ENCODE measurements at regions not wholly inside any gene's neighbourhood (a gene's known extent, or its start where the extent isn't known, plus 50 kb on each side); places are given as distances from the start of the nearest gene placed in this dataset.
"Not testable (repeated sequence)": the region's sequence is repeated elsewhere in the genome, so short reads cannot be mapped to it uniquely, and the experiment has no call there.

DNA sequence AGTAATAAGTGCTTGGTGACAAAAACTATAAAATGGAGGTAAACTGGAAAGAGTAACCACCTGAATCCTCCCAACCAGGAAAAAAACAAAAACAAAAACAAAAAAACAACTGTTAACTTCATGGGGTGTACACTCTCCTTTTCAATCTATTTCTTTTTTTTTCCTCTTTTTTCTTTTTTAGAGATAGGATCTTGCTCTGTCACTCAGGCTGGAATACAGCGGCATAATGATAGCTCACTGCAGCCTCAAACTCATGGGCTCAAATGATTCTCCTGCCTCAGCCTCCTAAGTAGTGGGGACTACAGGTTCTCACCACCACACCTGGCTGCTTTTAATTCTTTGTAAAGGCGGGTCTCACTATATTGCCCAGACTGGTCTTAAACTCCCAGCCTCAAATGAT, 76.8 kb downstream of the PHLDA1 start:
- no peaks in the 10 kb centered on the region for H3K4me1 ChIP-seq (ENCODE audit: control insufficient read depth, insufficient read depth, low read length)
- no peak overlapping the region for H3K4me3 ChIP-seq (ENCODE audit: low read length)
- no peak overlapping the region for H3K27ac ChIP-seq (ENCODE audit: low read depth, low read length)
- no peak overlapping the region for H3K9ac ChIP-seq (ENCODE audit: low read length)
- no peaks in the 10 kb centered on the region for H3K27me3 ChIP-seq (ENCODE audit: control insufficient read depth, insufficient read depth, low read length)
- H3K36me3 ChIP-seq (ENCODE audit: control insufficient read depth, insufficient read depth, low read length): no peaks in the 10 kb centered on the region

DNA sequence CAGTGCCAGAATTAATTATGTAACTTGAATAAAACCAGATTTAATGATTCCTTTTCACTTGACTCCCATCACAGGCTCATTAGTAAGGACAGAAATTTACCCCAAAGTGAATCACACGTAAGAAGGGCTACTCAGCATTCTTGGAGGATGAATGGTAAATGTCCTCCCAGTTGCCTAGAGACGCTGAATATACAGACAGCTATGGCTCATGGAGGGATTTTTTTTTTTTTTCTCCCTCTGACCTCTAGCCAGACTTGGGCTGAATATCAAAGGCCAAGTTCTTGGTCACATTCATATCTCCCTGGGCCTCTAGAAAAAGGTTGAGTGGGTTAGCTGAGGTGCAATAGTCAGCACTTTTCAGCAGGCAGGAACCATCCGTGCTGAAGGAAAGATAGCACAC, 77.5 kb downstream of the PHLDA1 start:
- Histone ChIP-seq H3K27ac (ENCODE audit: low read depth, low read length) (no peak overlapping the region), H3K4me1 (ENCODE audit: control insufficient read depth, insufficient read depth, low read length) (no peaks in the 10 kb centered on the region), H3K4me3 (ENCODE audit: low read length) (no peak overlapping the region), H3K36me3 (ENCODE audit: control insufficient read depth, insufficient read depth, low read length) (no peaks in the 10 kb centered on the region), H3K9ac (ENCODE audit: low read length) (no peak overlapping the region), H3K27me3 (ENCODE audit: control insufficient read depth, insufficient read depth, low read length) (no peaks in the 10 kb centered on the region)

DNA sequence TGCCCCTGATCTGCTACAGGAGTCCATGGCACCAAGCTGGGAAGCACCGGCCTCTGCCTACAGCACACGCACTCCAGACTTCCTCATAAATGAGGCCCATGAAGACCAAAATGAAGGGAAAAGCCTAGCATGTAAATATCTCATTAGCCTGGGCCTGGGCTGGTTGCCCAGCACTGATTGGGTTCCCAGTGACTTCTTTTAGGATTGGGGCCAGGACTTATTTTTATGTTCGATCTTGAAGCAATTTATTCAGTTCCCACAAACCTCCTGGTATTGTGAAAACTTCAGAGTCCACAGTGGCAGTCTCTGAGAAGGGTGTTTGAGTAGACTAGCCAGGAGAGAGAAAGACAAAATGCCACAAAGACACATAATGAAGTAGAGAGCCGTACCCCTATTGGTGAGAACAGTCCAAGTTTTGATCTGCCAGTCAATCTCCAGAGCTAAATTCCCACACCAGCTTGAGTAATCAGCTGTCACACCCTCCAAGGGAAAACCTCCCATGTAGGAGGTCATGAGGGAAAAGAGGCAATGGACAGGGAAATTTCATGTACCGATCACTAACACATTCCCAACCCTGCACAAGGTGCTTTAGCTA, 78.2 kb downstream of the PHLDA1 start:
- no peak overlapping the region for H3K4me3 ChIP-seq (ENCODE audit: low read length)
- H3K27ac ChIP-seq (ENCODE audit: low read depth, low read length): no peak overlapping the region
- no peaks in the 10 kb centered on the region for H3K27me3 ChIP-seq (ENCODE audit: control insufficient read depth, insufficient read depth, low read length)

DNA sequence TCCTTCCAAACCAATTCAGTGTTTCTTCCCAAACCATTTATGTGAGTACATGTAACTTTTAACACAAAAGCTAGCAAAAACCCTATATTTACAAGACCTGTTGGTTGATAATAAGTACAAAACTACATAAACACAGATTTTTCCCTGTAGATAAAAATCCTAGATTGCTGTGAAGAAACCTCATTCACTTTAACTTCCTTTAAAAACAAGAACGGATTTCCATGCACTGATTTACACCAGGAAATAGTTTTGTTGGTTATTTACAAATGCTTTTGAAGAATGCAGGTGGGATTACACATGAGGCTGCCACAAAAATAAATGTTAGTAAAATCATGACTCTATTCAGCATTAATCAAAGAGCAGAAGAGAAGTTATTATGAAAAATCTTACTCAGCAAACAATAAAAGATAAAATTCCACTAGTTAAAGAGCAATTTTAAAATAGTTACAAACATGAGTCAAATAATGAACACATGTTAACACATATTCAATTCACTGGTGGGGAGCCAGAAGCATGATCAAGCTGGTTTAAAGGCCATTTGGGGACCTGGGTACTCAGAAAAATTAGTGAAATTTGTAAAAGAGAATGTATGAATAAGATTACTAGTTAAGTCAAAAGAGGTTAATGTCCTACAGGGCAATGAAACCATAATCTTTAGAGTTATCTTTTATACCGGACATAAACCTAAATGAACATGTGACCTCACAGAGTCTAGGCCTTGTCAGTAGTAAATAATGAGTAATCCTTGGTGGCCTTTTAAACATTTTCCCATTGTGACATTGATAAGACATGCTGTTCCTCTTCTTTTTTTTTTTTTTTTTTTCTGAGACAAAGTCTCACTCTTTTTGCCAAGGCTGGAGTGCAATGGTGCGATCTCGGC, 79.9 kb downstream of the PHLDA1 start:
- no peaks in the 10 kb centered on the region for H3K4me1 ChIP-seq (ENCODE audit: control insufficient read depth, insufficient read depth, low read length)
- no peaks in the 10 kb centered on the region for H3K27me3 ChIP-seq (ENCODE audit: control insufficient read depth, insufficient read depth, low read length)
- H3K9ac ChIP-seq (ENCODE audit: low read length): no peak overlapping the region
- no peak overlapping the region for H3K4me3 ChIP-seq (ENCODE audit: low read length)
- H3K27ac ChIP-seq (ENCODE audit: low read depth, low read length): no peak overlapping the region
- H3K36me3 ChIP-seq (ENCODE audit: control insufficient read depth, insufficient read depth, low read length): no peaks in the 10 kb centered on the region

More for the DNA sequence above, 78.2 kb downstream of the PHLDA1 start:
- H3K36me3 ChIP-seq (ENCODE audit: control insufficient read depth, insufficient read depth, low read length): no peaks in the 10 kb centered on the region
- H3K4me1 ChIP-seq (ENCODE audit: control insufficient read depth, insufficient read depth, low read length): no peaks in the 10 kb centered on the region
- no peak overlapping the region for H3K9ac ChIP-seq (ENCODE audit: low read length)

DNA sequence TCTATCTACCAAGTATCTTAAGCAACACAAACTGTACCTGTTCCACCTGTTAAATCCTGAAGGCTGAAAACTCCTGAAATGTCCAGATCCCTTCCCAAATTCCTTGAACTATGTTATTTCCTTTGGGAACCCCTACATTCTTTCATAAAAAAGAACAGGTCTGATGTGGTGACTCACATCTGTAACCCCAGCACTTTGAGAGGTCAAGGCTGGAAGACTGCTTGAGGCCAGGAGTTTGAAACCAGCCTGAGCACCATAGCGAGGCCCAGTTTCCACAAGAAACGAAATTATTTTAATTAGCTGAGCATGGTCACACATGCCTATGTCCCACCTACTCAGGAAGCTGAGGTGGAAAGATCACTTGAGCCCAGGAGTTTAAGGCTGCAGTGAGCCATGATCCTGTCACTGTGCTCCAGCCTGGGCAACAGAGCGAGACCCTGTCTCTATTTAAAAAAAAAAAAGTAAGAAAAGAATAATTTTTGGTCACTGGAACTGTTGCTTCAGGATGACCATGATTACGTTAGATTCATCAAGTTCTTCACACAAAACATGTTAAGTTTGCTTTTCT, 84.3 kb downstream of the PHLDA1 start:
- no peaks in the 10 kb centered on the region for H3K27me3 ChIP-seq (ENCODE audit: control insufficient read depth, insufficient read depth, low read length)
- H3K9ac ChIP-seq (ENCODE audit: low read length): no peak overlapping the region
- H3K4me3 ChIP-seq (ENCODE audit: low read length): no peak overlapping the region
- no peak overlapping the region for H3K27ac ChIP-seq (ENCODE audit: low read depth, low read length)
- H3K4me1 ChIP-seq (ENCODE audit: control insufficient read depth, insufficient read depth, low read length): no peaks in the 10 kb centered on the region
- no peaks in the 10 kb centered on the region for H3K36me3 ChIP-seq (ENCODE audit: control insufficient read depth, insufficient read depth, low read length)

DNA sequence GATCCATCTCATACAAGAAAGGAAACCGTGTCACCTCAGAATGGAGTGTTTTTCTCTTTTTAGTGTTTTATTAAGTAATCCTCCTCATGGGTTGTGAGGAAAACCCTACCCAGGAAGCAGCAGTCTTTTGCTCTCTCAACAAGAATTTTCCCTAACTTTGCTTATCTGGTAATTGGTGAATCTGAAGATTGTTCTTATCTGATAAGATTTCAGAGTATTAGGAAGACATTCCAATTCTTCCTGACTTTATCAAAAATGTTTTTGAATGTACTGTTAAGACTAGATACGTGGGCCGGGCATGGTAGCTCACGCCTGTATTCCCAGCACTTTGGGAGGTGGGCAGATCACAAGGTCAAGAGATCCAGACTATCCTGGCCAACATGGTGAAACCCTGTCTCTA, 86.0 kb downstream of the PHLDA1 start:
- H3K4me3 ChIP-seq (ENCODE audit: low read length): no peak overlapping the region
- H3K9ac ChIP-seq (ENCODE audit: low read length): no peak overlapping the region
- H3K27ac ChIP-seq (ENCODE audit: low read depth, low read length): no peak overlapping the region
- H3K4me1 ChIP-seq (ENCODE audit: control insufficient read depth, insufficient read depth, low read length): no peaks in the 10 kb centered on the region
- no peaks in the 10 kb centered on the region for H3K27me3 ChIP-seq (ENCODE audit: control insufficient read depth, insufficient read depth, low read length)
- no peaks in the 10 kb centered on the region for H3K36me3 ChIP-seq (ENCODE audit: control insufficient read depth, insufficient read depth, low read length)

DNA sequence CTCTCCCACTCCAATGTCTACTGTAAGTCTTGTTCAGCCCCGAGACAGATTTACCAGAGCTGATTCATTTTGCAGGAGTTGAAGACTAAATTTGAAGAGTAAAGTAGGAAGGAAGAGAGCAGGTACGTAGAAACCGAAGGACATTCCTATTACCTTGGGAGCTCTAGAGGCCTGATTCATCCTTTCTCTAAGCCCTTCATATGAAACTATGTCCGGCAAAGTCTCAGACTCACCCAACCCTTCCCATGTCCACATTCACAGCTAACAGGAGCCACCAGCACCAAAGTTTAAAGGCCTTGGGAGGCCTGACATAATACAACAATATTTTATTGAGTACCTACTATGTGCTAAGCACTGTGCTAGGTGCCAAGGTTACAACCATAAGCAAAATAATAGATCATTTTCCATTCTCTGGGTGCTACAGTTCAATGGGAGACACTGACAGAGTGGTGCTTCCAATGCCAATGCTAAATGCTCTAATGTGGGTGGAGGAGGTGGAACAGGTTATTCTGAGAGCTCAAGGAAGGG, 86.6 kb downstream of the PHLDA1 start:
- Histone ChIP-seq H3K27ac (ENCODE audit: low read depth, low read length) (no peak overlapping the region), H3K36me3 (ENCODE audit: control insufficient read depth, insufficient read depth, low read length) (no peaks in the 10 kb centered on the region), H3K4me3 (ENCODE audit: low read length) (no peak overlapping the region)

DNA sequence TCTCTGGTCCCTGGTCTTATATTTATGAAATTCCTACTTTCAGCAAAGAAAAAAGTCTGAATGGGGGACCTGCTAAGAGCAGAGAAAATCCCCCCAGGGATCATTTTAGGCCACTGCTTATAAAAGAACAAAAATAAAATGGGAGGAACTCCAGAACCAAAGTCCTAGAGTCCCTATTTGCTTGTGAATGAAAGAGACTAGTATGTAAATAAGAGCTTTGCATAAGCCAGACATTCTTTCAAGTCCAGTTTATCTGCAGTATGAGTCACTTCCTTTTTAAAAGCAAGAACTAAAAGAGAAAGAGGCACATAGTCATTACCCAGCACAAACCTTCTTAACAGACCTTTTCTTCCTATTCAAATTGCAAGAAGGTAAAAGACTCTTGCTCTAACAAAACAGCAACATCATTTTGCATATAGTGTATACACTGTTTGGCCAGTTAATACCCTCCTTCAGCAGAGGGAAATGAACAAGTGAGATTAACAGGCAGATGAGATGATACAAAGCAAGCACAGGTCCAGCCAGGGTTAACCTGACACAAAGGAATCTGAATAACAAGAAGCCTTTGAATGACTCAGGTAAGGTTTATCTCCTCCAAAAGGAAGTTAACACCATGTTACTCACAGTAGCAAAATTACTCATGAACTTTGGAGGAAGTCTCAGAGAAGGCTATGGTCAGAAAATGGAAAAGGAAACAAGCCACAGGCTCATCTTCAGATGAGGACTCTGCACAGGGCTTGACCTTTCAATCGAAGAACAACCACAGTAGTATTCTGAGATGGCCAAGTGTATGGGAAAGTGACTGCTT, 87.3 kb downstream of the PHLDA1 start:
- no peaks in the 10 kb centered on the region for H3K4me1 ChIP-seq (ENCODE audit: control insufficient read depth, insufficient read depth, low read length)
- no peaks in the 10 kb centered on the region for H3K27me3 ChIP-seq (ENCODE audit: control insufficient read depth, insufficient read depth, low read length)
- no peak overlapping the region for H3K4me3 ChIP-seq (ENCODE audit: low read length)
- no peak overlapping the region for H3K27ac ChIP-seq (ENCODE audit: low read depth, low read length)
- H3K36me3 ChIP-seq (ENCODE audit: control insufficient read depth, insufficient read depth, low read length): no peaks in the 10 kb centered on the region
- H3K9ac ChIP-seq (ENCODE audit: low read length): no peak overlapping the region

More for the DNA sequence above, 86.6 kb downstream of the PHLDA1 start:
- Histone ChIP-seq H3K27me3 (ENCODE audit: control insufficient read depth, insufficient read depth, low read length) (no peaks in the 10 kb centered on the region), H3K9ac (ENCODE audit: low read length) (no peak overlapping the region), H3K4me1 (ENCODE audit: control insufficient read depth, insufficient read depth, low read length) (no peaks in the 10 kb centered on the region)

DNA sequence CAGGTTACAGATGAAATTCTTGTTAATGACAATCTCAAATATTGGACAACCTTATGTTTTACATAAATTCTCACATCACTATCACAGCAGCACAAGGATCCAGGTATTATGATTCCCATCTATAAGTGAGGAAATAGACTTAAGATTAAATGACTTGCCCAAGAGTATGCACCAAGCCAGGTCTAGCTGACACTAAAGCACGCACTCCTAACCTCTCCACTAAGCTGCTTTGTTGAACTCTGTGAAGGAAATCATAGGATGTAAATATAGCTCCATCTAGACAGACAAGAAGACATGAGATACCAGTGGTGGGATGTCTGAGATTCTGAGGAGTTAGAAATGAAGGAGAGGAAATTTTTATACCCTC, 87.9 kb downstream of the PHLDA1 start:
- no peak overlapping the region for H3K9ac ChIP-seq (ENCODE audit: low read length)
- no peaks in the 10 kb centered on the region for H3K4me1 ChIP-seq (ENCODE audit: control insufficient read depth, insufficient read depth, low read length)
- H3K36me3 ChIP-seq (ENCODE audit: control insufficient read depth, insufficient read depth, low read length): no peaks in the 10 kb centered on the region
- no peaks in the 10 kb centered on the region for H3K27me3 ChIP-seq (ENCODE audit: control insufficient read depth, insufficient read depth, low read length)
- no peak overlapping the region for H3K27ac ChIP-seq (ENCODE audit: low read depth, low read length)
- no peak overlapping the region for H3K4me3 ChIP-seq (ENCODE audit: low read length)

DNA sequence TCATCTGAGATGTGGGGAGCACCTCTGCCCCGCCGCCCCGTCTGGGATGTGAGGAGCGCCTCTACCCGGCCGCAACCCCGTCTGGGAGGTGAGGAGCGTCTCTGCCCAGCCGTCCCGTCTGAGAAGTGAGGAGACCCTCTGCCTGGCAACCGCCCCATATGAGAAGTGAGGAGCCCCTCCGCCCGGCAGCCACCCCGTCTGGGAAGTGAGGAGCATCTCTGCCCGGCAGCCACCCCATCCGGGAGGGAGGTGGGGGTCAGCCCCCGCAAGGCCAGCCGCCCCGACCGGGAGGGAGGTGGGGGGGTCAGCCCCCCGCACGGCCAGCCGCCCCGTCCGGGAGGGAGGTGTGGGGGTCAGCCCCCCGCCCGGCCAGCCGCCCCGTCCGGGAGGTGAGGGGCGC, 89.9 kb downstream of the PHLDA1 start:
- not testable (repeated sequence) for H3K9ac ChIP-seq (ENCODE audit: low read length); H3K27ac ChIP-seq (ENCODE audit: low read depth, low read length); H3K36me3 ChIP-seq (ENCODE audit: control insufficient read depth, insufficient read depth, low read length); H3K4me3 ChIP-seq (ENCODE audit: low read length); H3K27me3 ChIP-seq (ENCODE audit: control insufficient read depth, insufficient read depth, low read length); H3K4me1 ChIP-seq (ENCODE audit: control insufficient read depth, insufficient read depth, low read length)

DNA sequence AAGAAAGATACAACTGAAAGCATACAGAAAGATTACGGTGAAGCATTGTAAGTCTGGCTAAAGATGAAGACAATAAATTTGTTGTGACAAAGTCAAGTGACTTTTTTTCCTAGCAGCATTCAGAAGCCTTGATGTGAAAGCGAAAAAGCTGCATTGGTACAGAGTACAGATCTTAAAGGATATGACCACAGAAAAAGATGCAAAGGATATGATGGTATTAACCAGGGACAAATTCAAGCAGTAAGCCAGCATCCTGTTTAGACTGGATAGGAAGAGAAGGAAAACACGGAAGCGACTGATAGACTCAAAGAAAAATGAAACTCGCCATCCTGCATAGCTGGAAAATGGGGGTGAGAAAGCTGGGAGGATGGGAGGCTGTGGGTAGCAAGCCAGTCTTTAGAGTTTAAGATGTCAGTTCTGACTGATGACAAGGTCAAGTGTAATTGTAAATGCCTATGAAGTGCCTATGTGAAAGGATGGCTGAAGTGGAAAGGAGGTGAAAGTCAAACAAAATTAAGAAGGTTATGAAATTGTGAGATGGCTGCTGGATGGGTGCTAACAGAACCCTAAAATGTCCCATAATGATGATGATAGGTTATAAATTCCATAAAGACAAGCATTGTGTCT, 92.4 kb downstream of the PHLDA1 start:
- no peak overlapping the region for H3K4me3 ChIP-seq (ENCODE audit: low read length)
- H3K36me3 ChIP-seq (ENCODE audit: control insufficient read depth, insufficient read depth, low read length): no peaks in the 10 kb centered on the region
- no peaks in the 10 kb centered on the region for H3K4me1 ChIP-seq (ENCODE audit: control insufficient read depth, insufficient read depth, low read length)
- H3K27me3 ChIP-seq (ENCODE audit: control insufficient read depth, insufficient read depth, low read length): no peaks in the 10 kb centered on the region
- H3K27ac ChIP-seq (ENCODE audit: low read depth, low read length): no peak overlapping the region
- H3K9ac ChIP-seq (ENCODE audit: low read length): no peak overlapping the region

DNA sequence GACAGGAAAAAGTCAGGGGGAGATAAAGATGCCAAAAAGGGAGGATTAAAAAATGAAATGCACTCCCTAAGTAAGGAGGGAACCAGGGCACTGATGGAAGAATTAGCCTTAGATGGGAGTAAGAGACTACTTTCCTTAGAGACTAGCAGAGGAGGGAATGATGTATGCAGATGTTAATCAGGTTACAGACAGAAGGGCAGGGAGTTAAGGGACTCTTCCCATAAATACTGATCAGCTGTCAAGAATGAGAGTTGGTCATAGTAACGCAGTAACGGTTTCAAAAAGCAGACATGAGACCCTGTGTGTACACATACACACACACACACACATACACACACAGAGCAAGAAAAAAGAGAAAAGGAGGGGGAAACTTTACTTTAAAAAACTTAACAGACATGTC, 93.4 kb downstream of the PHLDA1 start:
- H3K27ac ChIP-seq (ENCODE audit: low read depth, low read length): no peak overlapping the region
- no peaks in the 10 kb centered on the region for H3K36me3 ChIP-seq (ENCODE audit: control insufficient read depth, insufficient read depth, low read length)
- H3K27me3 ChIP-seq (ENCODE audit: control insufficient read depth, insufficient read depth, low read length): no peaks in the 10 kb centered on the region
- H3K9ac ChIP-seq (ENCODE audit: low read length): no peak overlapping the region
- H3K4me1 ChIP-seq (ENCODE audit: control insufficient read depth, insufficient read depth, low read length): no peaks in the 10 kb centered on the region
- no peak overlapping the region for H3K4me3 ChIP-seq (ENCODE audit: low read length)

Measured in rectal smooth muscle tissue (tissue), 1 donor.